Forelimb muscle (tissue), 1 donor: ENCODE measurements at regions not wholly inside any gene's neighbourhood (a gene's known extent, or its start where the extent isn't known, plus 50 kb on each side); places are given as distances from the start of the nearest gene placed in this dataset.

Experiments used
- DNase-seq: peaks from one replicate; pipeline ENCODE4 v3.0.0-alpha.2; 2013; ENCODE audit warnings: low read depth

DNA sequence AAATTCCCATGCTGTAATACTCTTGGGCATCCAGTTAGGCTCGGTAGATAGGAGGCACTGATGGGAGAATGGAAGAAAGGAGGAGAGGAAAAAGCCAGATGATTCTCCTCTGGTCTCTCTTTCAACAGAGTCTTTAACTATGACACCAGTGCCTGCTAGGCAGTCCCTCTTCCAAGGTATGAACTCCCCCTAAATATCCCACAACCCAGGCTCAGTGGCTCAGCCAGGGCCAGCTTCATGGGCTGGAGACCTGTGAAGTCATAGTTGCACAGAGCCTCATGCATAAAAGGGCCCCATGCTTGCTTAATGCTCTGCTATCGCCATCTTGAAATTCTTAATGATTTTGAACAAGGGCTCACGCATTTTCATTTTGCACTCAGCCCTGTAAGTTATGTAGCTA is 869.2 kb upstream of the GCFC2 start:
- no peak for DNase-seq

DNA sequence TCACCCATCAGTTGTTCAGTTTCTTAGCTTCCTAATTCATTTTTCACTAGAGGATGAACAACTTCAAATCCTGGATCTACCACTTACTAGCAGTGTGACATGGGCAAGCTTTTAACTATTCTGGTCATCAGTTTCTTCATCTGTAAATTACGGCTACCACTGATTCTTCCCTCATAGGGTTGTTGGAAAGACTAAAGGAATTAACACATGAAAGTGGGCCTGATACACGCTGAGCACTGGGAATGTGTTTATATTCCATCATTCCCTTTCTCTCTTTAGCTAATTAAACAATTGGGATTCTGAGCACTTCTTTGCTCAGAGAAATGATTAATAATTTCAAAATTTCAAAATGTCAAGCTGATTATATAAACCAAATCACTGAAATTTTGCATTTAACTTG is 862.3 kb upstream of the GCFC2 start:
- no peak for DNase-seq

GRCh38 chr2:76569819-76570218 is 859.1 kb upstream of the GCFC2 start:
- no peak for DNase-seq

- DNase-seq: no peak
These were observed 856.8 kb upstream of the GCFC2 start for GRCh38 chr2:76567478-76567877.

- DNase-seq: no peak
These were observed 854.0 kb upstream of the GCFC2 start for GRCh38 chr2:76564734-76565133.

GRCh38 chr2:76563730-76564129 is 853.0 kb upstream of the GCFC2 start:
- DNase-seq: no peak

DNA sequence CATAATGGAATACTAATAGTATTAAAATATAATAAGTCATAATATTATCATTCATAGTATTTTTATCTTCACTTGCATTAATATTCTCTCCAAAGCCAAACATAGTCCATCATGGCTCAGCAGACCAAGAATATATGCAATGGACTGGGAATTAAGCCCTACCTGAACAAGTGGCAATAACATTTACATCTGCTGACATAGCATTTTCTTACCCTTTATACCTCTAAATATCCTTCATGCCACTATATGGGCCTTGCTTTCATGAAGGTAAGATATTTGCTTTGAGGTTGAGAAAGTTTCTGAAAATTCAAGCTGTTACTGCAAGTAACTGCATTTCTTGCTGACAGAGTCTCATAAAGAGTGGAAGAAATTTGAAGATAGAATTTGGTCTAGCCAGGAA is 847.4 kb upstream of the GCFC2 start:
- DNase-seq: no peak

DNA sequence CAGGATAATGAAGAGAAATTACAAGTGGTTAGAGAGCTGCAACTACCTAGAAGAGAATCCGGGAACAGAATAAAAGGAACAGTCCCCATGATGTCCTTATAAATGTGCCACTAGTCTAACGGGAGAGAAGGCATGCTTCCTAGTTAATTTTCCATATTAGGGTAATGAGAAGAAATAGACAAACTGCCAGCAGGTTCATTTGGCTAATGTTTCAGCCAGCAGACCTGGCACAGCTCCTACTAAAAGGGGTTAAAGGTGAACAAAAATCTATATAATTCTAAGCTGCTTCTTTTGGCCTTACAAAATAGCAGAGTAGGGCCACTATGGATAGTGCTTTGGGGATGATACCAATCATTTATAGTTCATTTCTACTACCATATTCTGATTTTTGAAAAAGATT is 845.3 kb upstream of the GCFC2 start:
- DNase-seq: no peak

DNA sequence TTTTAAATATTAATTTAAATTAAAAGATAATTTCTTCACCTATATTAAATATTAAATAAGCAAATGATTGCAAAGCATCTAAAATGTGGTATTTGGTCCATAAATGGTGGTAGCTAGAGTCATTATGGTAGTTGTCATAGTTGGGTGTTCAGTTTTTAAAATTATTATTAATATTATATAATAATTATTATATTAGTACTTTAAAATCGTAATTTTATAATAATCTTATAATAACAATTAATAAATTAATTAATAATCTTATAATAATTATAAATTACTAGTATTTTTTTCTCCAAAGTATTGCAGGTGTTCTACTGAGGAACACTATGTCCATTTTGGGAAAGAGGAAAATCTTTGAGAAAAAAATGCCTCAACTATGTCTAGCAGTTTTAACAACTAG is 835.5 kb upstream of the GCFC2 start:
- no peak for DNase-seq

DNA sequence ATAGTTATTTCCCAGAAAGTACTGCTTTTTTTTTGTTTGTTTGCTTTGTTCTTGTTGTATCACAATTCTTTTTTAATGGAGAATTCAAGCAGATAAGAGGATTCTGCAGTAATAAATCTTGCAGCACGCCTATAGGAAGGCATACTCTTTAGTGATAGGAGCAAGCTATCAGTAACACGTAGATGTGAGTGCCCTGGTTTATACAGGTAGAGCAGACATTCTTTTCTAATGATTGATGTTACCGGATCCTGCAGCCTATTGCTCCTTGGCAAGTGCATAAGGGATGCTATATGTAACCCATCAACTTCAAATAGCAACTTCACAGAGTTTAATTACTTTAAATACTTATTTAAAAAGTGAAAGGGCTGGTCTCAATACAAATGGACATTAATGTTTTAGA is 834.2 kb upstream of the GCFC2 start:
- DNase-seq: no peak

DNA sequence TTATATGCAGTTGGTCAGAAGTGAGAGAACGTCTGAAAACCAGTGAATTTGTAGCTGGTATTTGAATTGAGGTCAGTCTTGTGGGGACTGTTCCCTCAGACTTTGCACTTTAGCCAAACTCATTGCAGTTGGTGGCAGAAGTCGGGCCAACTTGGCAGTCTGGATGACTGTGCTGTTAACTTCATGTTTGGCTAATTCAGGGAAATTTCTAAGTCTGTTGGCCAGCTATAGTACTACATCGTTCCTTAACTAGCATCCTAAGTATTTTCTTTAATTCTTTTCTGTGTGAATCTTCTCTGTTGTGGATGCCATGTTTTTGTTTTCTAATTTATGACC is 806.8 kb upstream of the GCFC2 start:
- DNase-seq: no peak

GRCh38 chr2:76516861-76517573 is 806.3 kb upstream of the GCFC2 start:
- DNase-seq: no peak

DNA sequence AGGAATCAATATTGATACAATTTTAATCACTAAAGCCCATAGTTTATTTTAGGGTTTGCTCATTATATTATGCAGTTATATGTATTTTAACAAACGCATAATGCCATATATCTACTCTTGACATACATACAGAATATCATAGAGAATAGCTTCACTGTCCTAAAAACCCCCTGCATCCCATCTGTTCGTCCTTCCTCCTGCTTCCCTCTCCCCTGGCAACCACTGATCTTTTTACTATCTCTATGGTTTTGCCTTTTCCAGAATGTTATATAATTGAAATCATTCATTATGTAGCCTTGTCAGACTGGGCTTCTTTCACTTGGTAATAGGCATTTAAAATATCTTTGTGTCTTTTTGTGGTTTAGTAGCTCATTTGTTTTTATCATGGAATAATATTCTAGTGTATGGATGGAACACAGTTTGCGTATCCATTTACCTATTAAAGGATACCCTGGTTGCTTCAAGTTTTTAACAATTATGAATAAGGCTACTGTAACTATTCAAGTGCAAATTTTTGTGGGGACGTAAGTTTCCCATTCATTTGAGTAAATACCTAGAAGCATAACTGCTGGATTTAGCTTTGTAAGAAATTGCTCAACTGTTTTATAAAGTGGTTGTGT is 801.6 kb upstream of the GCFC2 start:
- DNase-seq: no peak

DNA sequence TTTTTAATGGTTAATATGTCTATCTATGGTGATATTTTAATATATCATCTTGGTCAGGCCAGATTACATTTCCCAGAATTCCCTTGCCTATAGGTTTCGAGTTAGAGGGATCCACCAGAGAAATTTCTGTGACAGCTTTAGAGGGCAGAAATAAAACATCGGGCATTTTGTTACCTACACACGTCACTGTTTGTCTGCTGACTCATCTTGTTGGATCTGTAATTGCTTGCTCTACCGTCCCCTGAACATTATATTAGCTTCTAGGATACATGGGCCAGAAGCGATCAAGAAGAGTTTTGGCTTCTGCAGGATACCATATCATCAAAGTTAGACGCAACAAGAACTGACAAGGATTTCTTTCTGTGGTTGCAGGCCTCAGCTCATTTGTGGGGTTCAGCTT is 795.8 kb upstream of the GCFC2 start:
- DNase-seq: no peak

DNA sequence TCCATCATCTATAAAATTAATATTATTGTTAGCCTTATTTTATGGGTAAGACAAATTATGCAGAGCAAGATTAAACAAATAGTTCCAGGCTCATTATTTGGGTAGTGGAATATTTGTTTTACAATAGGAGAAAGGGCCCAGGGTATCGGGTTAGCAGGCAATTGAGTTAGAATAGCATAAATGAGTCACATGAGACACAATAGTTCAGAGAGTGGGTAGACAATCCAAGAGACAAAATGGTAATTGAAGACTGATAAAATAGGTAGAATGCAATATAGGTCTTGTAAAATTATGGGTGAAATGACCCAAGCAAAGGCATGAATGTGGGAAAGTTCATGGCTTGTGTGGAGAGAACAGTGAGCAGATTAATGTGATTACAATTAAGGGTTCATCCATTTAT is 790.9 kb upstream of the GCFC2 start:
- no peak for DNase-seq

DNA sequence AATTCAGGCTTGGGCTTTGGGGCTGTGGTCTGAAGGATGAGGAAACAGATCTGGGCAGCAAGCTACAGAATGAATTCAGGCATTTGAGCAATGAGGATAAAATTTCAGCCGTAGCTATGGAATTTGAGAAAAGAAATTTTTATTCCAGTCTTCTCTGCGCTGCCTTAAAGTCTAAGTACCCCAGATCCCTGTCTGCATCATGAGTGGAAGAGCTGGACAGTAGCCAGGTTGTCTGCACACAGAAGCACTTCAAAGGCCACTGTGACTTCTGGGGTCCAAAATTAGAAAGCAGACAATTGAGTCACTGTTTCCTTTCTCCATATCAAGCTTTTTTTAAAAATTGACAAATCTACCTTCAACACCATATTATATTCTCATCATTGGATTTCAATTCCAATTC is 787.6 kb upstream of the GCFC2 start:
- no peak for DNase-seq

DNA sequence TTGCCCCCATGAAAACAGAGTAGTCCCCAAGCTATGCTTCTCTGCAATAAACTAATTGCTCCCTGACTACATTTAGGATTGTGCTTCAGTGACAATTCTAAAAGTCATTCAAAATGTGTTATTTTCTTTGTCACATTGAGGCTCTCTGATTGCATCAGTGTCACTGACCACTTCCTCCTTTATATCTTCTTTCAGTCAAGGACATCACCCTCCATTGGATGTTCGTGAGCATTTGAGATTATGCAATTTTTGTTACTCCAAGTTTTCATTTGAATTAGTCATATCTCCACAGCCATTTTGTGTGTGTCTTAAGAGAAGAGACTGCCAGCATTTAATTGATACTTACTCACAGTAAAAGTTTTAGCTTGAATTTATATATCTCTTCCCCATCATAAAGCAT is 780.8 kb upstream of the GCFC2 start:
- DNase-seq: no peak

DNA sequence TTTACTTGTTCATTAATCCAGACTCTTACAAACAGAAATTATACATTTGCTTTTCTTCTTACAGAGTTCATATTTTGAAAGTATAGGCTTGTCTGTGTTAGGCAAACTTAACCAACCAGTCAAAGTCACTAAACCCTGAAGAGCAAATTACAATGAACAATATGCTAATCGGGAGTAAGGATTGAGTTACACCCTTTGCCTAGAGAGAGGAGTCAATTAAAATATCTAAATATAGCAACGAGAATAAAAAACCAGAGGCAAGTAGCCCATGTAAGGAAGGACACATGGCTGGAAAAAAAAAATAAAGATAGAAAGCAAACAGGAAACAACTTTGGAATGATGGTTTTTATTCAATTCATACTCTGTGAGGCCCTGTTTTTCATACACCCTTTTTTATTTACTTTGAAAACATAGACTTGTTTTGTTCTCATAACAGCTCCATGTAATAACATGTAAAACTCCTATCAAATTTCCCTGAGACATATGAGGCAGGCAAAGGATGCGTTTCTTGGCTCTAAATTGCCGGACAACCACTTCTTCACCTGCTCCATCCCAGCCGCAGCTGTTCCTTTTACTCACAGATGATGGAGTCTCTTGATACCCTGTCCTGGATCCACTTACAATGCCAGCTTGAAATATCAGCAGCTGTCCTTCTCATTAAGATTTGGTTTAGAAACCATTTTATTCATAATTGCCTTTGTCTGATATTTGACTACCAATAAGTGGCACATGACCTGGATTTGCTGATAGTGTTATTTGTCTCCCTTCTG is 767.7 kb upstream of the GCFC2 start:
- no peak for DNase-seq

- no peak for DNase-seq
These were observed 762.2 kb upstream of the GCFC2 start for GRCh38 chr2:76472946-76473345.

DNA sequence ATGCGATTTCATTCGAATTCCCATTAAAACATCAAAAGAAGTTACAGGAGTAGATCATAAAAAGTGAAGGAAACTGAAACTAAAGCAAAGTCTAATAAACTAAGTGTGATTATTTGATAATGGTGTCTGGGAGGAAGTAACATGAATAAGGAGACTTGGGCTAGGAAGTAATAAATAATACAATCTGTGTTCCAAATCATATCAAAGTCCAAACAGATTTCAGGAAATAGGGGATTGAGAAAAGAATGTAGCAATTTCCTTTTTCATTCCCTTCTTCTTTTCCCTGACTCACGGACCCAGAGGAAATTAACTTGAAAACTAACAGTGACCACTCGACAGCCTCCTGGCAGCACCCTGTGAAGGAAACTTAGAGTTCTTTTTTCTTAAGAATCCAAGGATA is 758.4 kb upstream of the GCFC2 start:
- no peak for DNase-seq

DNA sequence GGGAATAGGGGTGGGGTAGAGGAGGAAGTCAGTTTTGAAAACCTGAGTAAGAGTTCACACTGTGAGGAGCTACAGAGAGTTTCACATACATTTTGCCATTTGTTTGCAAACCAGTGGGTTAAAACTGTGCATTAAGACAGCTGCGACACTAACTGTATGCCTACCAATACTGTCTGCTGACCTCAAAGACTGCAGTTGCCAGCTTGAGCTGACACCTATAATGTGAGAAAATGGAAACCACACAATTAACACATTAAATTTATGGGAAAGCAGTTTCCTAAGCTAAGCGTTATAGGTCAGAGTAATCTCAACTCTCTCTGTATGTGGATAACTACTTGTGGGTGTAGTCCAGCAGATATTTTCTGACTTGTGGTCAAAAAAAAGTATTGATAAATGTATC is 756.6 kb upstream of the GCFC2 start:
- DNase-seq: no peak

- no peak for DNase-seq
These were observed 753.6 kb upstream of the GCFC2 start for GRCh38 chr2:76464310-76464709.

- no peak for DNase-seq
These were observed 750.7 kb upstream of the GCFC2 start for GRCh38 chr2:76461431-76461830.
